Loucy (cell line): ENCODE measurements at regions not wholly inside any gene's neighbourhood (a gene's known extent, or its start where the extent isn't known, plus 50 kb on each side); places are given as distances from the start of the nearest gene placed in this dataset.
"Not testable (repeated sequence)": the region's sequence is repeated elsewhere in the genome, so short reads cannot be mapped to it uniquely, and the experiment has no call there.

Source experiments
- H2AFZ ChIP-seq: fragments of 200-600 bp; sonication (generic); 2 replicates; pipeline ENCODE4 v1.6.0; 2016; ENCODE audit warnings: antibody characterized with exemption, mild to moderate bottlenecking, low read length, moderate library complexity
- H3F3A ChIP-seq: fragments of 200-600 bp; 2 replicates; pipeline ENCODE4 v1.6.0; 2016; ENCODE audit warnings: antibody characterized with exemption, low read depth, mild to moderate bottlenecking
- H3K27me3 ChIP-seq: fragments of 200-600 bp; sonication (generic); 2 replicates; pipeline ENCODE4 v1.6.1; 2014; ENCODE audit warnings: low read length, mild to moderate bottlenecking; ENCODE audit not compliant: insufficient read depth, poor library complexity, severe bottlenecking
- H3K36me3 ChIP-seq: fragments of 200-600 bp; sonication (generic); 2 replicates; pipeline ENCODE4 v1.6.1; 2016; ENCODE audit warnings: low read length; ENCODE audit not compliant: insufficient read depth
- H3K4me1 ChIP-seq: fragments of 200-600 bp; sonication (generic); 2 replicates; pipeline ENCODE4 v1.5.1; 2014; ENCODE audit warnings: low read length, mild to moderate bottlenecking; ENCODE audit not compliant: insufficient read depth, poor library complexity, severe bottlenecking
- H3K4me2 ChIP-seq: fragments of 200-600 bp; sonication (generic); 2 replicates; pipeline ENCODE4 v1.6.0; 2014; ENCODE audit warnings: antibody characterized with exemption, low read length, low read depth, mild to moderate bottlenecking; ENCODE audit not compliant: poor library complexity, severe bottlenecking
- H3K4me3 ChIP-seq: fragments of 200-600 bp; sonication (generic); 2 replicates; pipeline ENCODE4 v1.5.1; 2014; ENCODE audit warnings: low read length, mild to moderate bottlenecking, mixed read lengths; ENCODE audit not compliant: poor library complexity, severe bottlenecking
- H3K79me2 ChIP-seq: fragments of 200-600 bp; sonication (generic); 2 replicates; pipeline ENCODE4 v1.6.1; 2014; ENCODE audit warnings: low read length; ENCODE audit not compliant: insufficient read depth
- H3K9ac ChIP-seq: fragments of 200-600 bp; sonication (generic); 2 replicates; pipeline ENCODE4 v1.6.0; 2014; ENCODE audit warnings: mild to moderate bottlenecking, low read depth, low read length, moderate library complexity; ENCODE audit not compliant: poor library complexity, severe bottlenecking
- H3K9me2 ChIP-seq: fragments of 200-600 bp; sonication (generic); replicated peaks from 2 replicates; pipeline ENCODE4 v1.6.1; 2016; ENCODE audit warnings: low read depth, low read length, mixed read lengths
- H3K9me3 ChIP-seq: fragments of 200-600 bp; sonication (generic); 2 replicates; pipeline ENCODE4 v1.6.1; 2014; ENCODE audit warnings: mild to moderate bottlenecking, antibody characterized with exemption, low read length, low read depth; ENCODE audit not compliant: insufficient read depth
- H4K20me1 ChIP-seq: fragments of 200-600 bp; sonication (generic); 2 replicates; pipeline ENCODE4 v1.6.0; 2014; ENCODE audit warnings: antibody characterized with exemption, low read length, mild to moderate bottlenecking; ENCODE audit not compliant: insufficient read depth, poor library complexity, severe bottlenecking
- CTCF ChIP-seq: fragments of 200-600 bp; sonication (generic); conservative IDR thresholded peaks from 2 replicates; pipeline ENCODE4 v1.5.1; 2014; ENCODE audit warnings: mild to moderate bottlenecking, antibody characterized with exemption, low read length
- EZH2phosphoT487 ChIP-seq: fragments of 200-600 bp; IDR thresholded peaks from 2 replicates; pipeline ENCODE4 v1.6.1; 2018; ENCODE audit warnings: antibody characterized with exemption, mild to moderate bottlenecking, moderate library complexity, borderline replicate concordance

GRCh38 chr2:10230499-10230898 lies 72.2 kb upstream of the HPCAL1 start:
- Histone ChIP-seq H3K9ac (no peak overlapping the region), H3K36me3 (no peaks in the 10 kb centered on the region), H4K20me1 (no peaks in the 10 kb centered on the region), H2AFZ (no peak overlapping the region), H3K4me2 (no peak overlapping the region), H3K9me2 (no peaks in the 10 kb centered on the region), H3K79me2 (no peaks in the 10 kb centered on the region), H3K4me3 (no peak overlapping the region), H3K27me3 (no peaks in the 10 kb centered on the region), H3K9me3 (no peaks in the 10 kb centered on the region), H3F3A (no peaks in the 10 kb centered on the region), H3K4me1 (no peaks in the 10 kb centered on the region)
- TF ChIP-seq EZH2phosphoT487 (no peak), CTCF (no peak)

GRCh38 chr2:10230921-10231320 lies 71.8 kb upstream of the HPCAL1 start:
- not testable (repeated sequence) for H3F3A ChIP-seq, H3K4me2 ChIP-seq, H2AFZ ChIP-seq, H3K36me3 ChIP-seq, H3K4me1 ChIP-seq, H3K4me3 ChIP-seq, H4K20me1 ChIP-seq, H3K9ac ChIP-seq, H3K27me3 ChIP-seq, H3K9me3 ChIP-seq, H3K79me2 ChIP-seq, H3K9me2 ChIP-seq

GRCh38 chr2:10231551-10232085 lies 71.1 kb upstream of the HPCAL1 start:
- H3K27me3 ChIP-seq = no peaks in the 10 kb centered on the region
- H3K4me2 ChIP-seq = no peak overlapping the region
- no peaks in the 10 kb centered on the region for H3K79me2 ChIP-seq
- H2AFZ ChIP-seq = no peak overlapping the region
- no peak overlapping the region for H3K9ac ChIP-seq
- H3K4me3 ChIP-seq = no peak overlapping the region
- H4K20me1 ChIP-seq = no peaks in the 10 kb centered on the region
- no peaks in the 10 kb centered on the region for H3F3A ChIP-seq
- no peaks in the 10 kb centered on the region for H3K9me3 ChIP-seq
- no peaks in the 10 kb centered on the region for H3K9me2 ChIP-seq
- TF ChIP-seq CTCF (no peak), EZH2phosphoT487 (no peak)
- H3K4me1 ChIP-seq = no peaks in the 10 kb centered on the region
- H3K36me3 ChIP-seq = no peaks in the 10 kb centered on the region

GRCh38 chr2:10232096-10232815 lies 70.4 kb upstream of the HPCAL1 start:
- Histone ChIP-seq H3K4me2 (no peak overlapping the region), H3K36me3 (no peaks in the 10 kb centered on the region), H3K27me3 (no peaks in the 10 kb centered on the region), H3K9ac (no peak overlapping the region), H3K9me2 (no peaks in the 10 kb centered on the region), H3K4me1 (no peaks in the 10 kb centered on the region), H3K79me2 (no peaks in the 10 kb centered on the region), H3F3A (no peaks in the 10 kb centered on the region), H3K4me3 (no peak overlapping the region), H4K20me1 (no peaks in the 10 kb centered on the region), H3K9me3 (no peaks in the 10 kb centered on the region), H2AFZ (no peak overlapping the region)
- TF ChIP-seq EZH2phosphoT487 (no peak), CTCF (no peak)
